DOHH2 (cell line): ENCODE measurements at regions not wholly inside any gene's neighbourhood (a gene's known extent, or its start where the extent isn't known, plus 50 kb on each side); places are given as distances from the start of the nearest gene placed in this dataset.

ENCODE experiments used
- H3F3A ChIP-seq: fragments of 200-600 bp; sonication (generic), shearing (Covaris generic); 2 replicates; pipeline ENCODE4 v1.6.0; 2016; ENCODE audit warnings: antibody characterized with exemption, mild to moderate bottlenecking; ENCODE audit not compliant: control insufficient read depth, insufficient read depth
- H3K27ac ChIP-seq: fragments of 200-600 bp; sonication (generic); 2 replicates; pipeline ENCODE4 v1.5.1; 2014; ENCODE audit warnings: low read depth, mild to moderate bottlenecking, low read length, moderate library complexity
- H3K27me3 ChIP-seq: fragments of 200-600 bp; sonication (generic); 2 replicates; pipeline ENCODE4 v1.6.1; 2014; ENCODE audit warnings: mild to moderate bottlenecking, low read length, mixed read lengths; ENCODE audit not compliant: control insufficient read depth
- H3K36me3 ChIP-seq: fragments of 200-600 bp; sonication (generic); 2 replicates; pipeline ENCODE4 v1.6.1; 2014; ENCODE audit warnings: mild to moderate bottlenecking, low read length, moderate library complexity, mixed read lengths; ENCODE audit not compliant: control insufficient read depth
- H3K4me1 ChIP-seq: fragments of 200-600 bp; sonication (generic); 2 replicates; pipeline ENCODE4 v1.6.1; 2014; ENCODE audit warnings: mild to moderate bottlenecking, low read length, mixed read lengths; ENCODE audit not compliant: control insufficient read depth
- H3K4me2 ChIP-seq: fragments of 200-600 bp; sonication (generic); 2 replicates; pipeline ENCODE4 v1.6.0; 2014; ENCODE audit warnings: mild to moderate bottlenecking, low read length, moderate library complexity
- H3K4me3 ChIP-seq: fragments of 200-600 bp; sonication (generic); 2 replicates; pipeline ENCODE4 v1.5.1; 2014; ENCODE audit warnings: mild to moderate bottlenecking, low read length, mixed read lengths
- H3K79me2 ChIP-seq: fragments of 200-600 bp; sonication (generic); 2 replicates; pipeline ENCODE4 v1.6.1; 2014; ENCODE audit warnings: mild to moderate bottlenecking, low read length, mixed read lengths; ENCODE audit not compliant: control insufficient read depth
- H3K9me2 ChIP-seq: fragments of 200-600 bp; sonication (generic); replicated peaks from 2 replicates; pipeline ENCODE4 v1.6.1; 2014; ENCODE audit warnings: mild to moderate bottlenecking, low read length, mixed read lengths; ENCODE audit not compliant: control insufficient read depth
- H3K9me3 ChIP-seq: fragments of 200-600 bp; sonication (generic); 2 replicates; pipeline ENCODE4 v1.6.1; 2014; ENCODE audit warnings: antibody characterized with exemption, low read length, mixed read lengths; ENCODE audit not compliant: control insufficient read depth, insufficient read depth
- H4K20me1 ChIP-seq: fragments of 200-600 bp; sonication (generic); 2 replicates; pipeline ENCODE4 v1.6.0; 2014; ENCODE audit warnings: low read depth, mild to moderate bottlenecking, antibody characterized with exemption, low read length, moderate library complexity; ENCODE audit not compliant: control insufficient read depth, insufficient read depth
- CTCF ChIP-seq: fragments of 200-600 bp; sonication (generic); IDR thresholded peaks from one replicate; pipeline ENCODE4 v1.5.1; 2014; ENCODE audit warnings: antibody characterized with exemption, mild to moderate bottlenecking, low read depth, low read length; ENCODE audit not compliant: poor library complexity, severe bottlenecking
- EZH2phosphoT487 ChIP-seq: fragments of 200-600 bp; sonication (generic); IDR thresholded peaks from 2 replicates; pipeline ENCODE4 v1.6.1; 2017; ENCODE audit warnings: borderline replicate concordance, mild to moderate bottlenecking, antibody characterized with exemption, low read length, moderate library complexity, mixed read lengths

GRCh38 chr14:61891170-61891569, 128.9 kb downstream of the SNAPC1 start:
- no peak overlapping the region for H3K27ac ChIP-seq

GRCh38 chr14:61891810-61892209, 129.6 kb downstream of the SNAPC1 start:
- peaks cover 19% of the 10 kb centered on the region for H3K4me1 ChIP-seq
- no peaks in the 10 kb centered on the region for H4K20me1 ChIP-seq
- no peaks in the 10 kb centered on the region for H3K9me3 ChIP-seq
- H3K27ac ChIP-seq = no peak overlapping the region
- no peak for TF ChIP-seq CTCF
- no peak for TF ChIP-seq EZH2phosphoT487
- H3K9me2 ChIP-seq = no peaks in the 10 kb centered on the region
- no peaks in the 10 kb centered on the region for H3K27me3 ChIP-seq
- no peak overlapping the region for H3K4me2 ChIP-seq
- no peaks in the 10 kb centered on the region for H3K79me2 ChIP-seq
- H3F3A ChIP-seq = no peaks in the 10 kb centered on the region
- no peak overlapping the region for H3K4me3 ChIP-seq
- no peaks in the 10 kb centered on the region for H3K36me3 ChIP-seq

More at GRCh38 chr14:61891170-61891569, 128.9 kb downstream of the SNAPC1 start:
- TF ChIP-seq CTCF (no peak), EZH2phosphoT487 (no peak)
- no peaks in the 10 kb centered on the region for H3K36me3 ChIP-seq
- H4K20me1 ChIP-seq = no peaks in the 10 kb centered on the region
- H3K9me2 ChIP-seq = no peaks in the 10 kb centered on the region
- H3F3A ChIP-seq = no peaks in the 10 kb centered on the region
- H3K9me3 ChIP-seq = no peaks in the 10 kb centered on the region
- no peaks in the 10 kb centered on the region for H3K79me2 ChIP-seq
- no peak overlapping the region for H3K4me3 ChIP-seq
- peaks cover 19% of the 10 kb centered on the region for H3K4me1 ChIP-seq
- no peaks in the 10 kb centered on the region for H3K27me3 ChIP-seq
- H3K4me2 ChIP-seq = no peak overlapping the region

- Histone ChIP-seq H3K9me2 (no peaks in the 10 kb centered on the region), H4K20me1 (no peaks in the 10 kb centered on the region), H3K4me1 (peaks cover 19% of the 10 kb centered on the region), H3K4me3 (no peak overlapping the region), H3F3A (no peaks in the 10 kb centered on the region), H3K9me3 (no peaks in the 10 kb centered on the region), H3K27ac (no peak overlapping the region), H3K36me3 (no peaks in the 10 kb centered on the region), H3K79me2 (no peaks in the 10 kb centered on the region), H3K4me2 (no peak overlapping the region), H3K27me3 (no peaks in the 10 kb centered on the region)
- no peak for TF ChIP-seq CTCF
- TF ChIP-seq EZH2phosphoT487 = no peak
Measured at GRCh38 chr14:61893371-61893940, 131.2 kb downstream of the SNAPC1 start.
